HL-60/S4 treated with phorbol 12-myristate 13-acetate at 8.2 ng/mL for 4 days and 3 days (cell line): ENCODE measurements at regions not wholly inside any gene's neighbourhood (a gene's known extent, or its start where the extent isn't known, plus 50 kb on each side); places are given as distances from the start of the nearest gene placed in this dataset.
"Not testable (repeated sequence)": the region's sequence is repeated elsewhere in the genome, so short reads cannot be mapped to it uniquely, and the experiment has no call there.

Experiments
- in situ Hi-C: fragments of 300-500 bp; cut with MboI; formaldehyde crosslinking; loops from 2 replicates; pipeline ENCODE4 v1.15.0; 2022; ENCODE audit warnings: low sequenced_read_pairs

DNA sequence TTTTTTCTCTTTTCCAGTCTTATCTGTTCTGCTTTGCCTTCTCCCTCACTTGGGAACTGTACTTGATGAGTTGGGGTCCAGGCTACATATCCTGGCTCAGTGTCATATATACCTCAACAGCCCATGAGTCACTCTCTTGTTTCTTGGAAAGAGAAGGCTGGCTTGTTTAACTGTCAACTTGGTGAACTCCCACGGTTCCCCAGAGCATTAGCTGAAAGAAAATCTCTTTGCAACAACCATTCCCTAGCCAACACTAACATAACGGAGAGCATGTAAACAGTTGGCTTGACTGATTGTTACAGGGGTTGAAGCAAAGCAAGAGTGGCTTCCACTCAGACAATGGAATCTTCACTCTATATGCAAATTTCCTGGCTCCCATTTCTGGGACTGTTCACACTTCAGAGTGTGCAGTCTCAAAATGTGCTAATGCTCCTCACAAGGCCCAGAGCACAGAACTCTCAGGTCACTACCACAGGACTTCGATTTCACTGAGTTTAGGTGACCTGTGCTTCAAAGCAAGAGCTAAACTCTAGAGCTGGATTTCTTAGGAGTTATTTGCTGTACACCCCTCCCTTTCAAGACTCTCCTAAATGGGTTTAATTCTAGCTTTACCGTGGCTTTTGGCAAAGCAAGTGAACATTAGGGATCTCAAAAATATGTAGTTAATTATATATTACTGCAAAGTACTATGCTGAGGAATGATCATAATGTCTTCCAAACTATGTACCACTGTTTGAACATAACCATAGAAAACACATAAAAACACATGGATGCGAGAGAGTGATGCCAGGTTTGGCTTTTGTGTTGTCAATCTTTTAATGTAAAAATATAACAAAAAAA is 609.8 kb downstream of the RFPL4B start:
- in situ Hi-C loops, result no loop called here

DNA sequence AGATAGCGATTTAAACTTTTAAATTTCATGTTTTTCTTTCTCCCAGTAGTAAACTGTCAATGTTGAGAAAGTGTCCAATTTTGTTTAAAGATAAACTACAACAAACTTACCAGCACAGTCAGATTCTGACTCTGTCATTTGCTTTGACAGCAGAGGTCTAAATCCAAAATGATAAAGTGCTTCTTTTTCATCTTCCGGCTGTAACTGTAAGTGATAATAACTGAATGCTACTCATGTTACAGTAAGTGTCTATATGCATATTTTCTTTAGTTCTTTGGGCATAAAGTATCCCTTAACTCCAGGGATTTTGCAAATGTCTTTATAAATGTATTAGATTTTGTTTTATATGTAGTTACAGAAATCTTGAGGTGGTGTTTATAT is 610.4 kb downstream of the RFPL4B start:
- in situ Hi-C loops, result no loop called here

DNA sequence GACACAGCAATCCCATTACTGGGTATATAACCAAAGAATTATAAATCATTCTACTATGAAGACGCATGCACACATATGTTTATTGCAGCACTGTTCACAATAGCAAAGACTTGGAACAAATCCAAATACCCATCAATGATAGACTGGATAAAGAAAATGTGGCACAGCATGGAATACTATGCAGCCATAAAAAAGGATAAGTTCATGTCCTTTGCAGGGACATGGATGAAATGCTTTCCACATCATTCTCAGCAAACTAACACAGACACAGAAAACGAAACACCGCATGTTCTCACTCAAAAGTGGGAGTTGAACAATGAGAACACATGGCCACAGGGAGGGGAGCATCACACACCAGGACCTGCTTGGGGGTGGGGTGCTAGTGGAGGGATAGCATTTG is 613.0 kb downstream of the RFPL4B start:
- in situ Hi-C loops, result not testable (repeated sequence)

DNA sequence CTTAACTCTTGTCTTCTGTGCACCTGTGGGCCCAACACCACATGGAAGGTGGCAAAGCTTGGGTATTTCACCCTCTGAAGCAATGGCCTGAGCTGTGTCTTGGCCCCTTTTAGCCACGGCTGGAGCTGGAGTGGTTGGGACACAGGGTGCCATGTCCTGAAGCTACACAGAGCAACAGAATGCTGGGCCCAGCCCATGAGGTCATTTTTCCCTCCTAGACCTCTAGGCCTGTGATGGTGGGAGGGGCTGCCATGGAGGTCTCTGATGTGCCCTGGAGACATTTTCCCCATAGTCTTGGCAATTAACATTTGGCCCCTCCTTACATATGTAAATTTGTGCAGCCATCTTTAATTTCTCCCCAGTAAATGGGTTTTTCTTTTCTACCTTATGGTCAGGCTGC is 620.8 kb downstream of the RFPL4B start:
- in situ Hi-C loops, result no loop called here

DNA sequence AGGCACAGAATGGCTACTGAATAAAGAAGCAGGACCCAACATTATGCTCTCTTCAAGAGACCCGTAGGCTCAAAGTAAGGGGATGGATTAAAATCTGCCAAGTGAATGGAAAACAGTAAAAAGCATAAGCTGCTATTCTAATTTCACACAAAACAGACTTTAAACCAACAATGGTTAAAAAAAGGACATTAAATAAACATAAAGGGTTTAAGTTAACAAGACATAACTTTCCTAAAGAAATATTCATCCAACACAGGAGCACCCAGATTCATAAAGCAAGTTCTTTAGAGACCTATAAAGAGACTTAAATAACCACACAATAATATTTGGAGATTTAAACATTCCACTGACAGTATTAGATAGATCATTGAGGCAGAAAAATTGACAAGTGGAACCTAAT is 624.5 kb downstream of the RFPL4B start:
- in situ Hi-C loops, result no loop called here

GRCh38 chr6:112974931-112975330 is 627.8 kb downstream of the RFPL4B start:
- in situ Hi-C loops, result not testable (repeated sequence)

DNA sequence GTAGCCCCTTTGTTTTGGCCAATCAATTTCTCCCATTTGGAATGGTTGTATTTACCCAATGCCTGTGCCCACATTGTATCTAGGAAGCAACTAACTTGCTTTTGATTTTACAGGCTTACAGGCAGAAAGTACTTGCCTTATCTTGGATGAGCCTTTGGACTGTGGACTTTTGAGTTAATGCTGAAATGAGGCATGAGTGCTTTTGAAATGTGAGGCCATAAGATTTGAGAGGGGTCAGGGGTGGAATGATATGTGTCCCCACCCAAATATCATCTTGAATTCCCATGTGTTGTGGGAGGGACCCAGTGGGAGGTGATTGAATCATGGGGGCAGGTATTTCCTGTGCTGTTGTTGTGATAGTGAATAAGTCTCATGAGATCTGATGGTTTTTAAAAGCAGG is 629.4 kb downstream of the RFPL4B start:
- in situ Hi-C loops, result not testable (repeated sequence)

- in situ Hi-C loops, result no loop called here
Observed at GRCh38 chr6:112979830-112980229, 632.7 kb downstream of the RFPL4B start.

- in situ Hi-C loops, result no loop called here
Observed at GRCh38 chr6:112980676-112981075, 633.5 kb downstream of the RFPL4B start.

DNA sequence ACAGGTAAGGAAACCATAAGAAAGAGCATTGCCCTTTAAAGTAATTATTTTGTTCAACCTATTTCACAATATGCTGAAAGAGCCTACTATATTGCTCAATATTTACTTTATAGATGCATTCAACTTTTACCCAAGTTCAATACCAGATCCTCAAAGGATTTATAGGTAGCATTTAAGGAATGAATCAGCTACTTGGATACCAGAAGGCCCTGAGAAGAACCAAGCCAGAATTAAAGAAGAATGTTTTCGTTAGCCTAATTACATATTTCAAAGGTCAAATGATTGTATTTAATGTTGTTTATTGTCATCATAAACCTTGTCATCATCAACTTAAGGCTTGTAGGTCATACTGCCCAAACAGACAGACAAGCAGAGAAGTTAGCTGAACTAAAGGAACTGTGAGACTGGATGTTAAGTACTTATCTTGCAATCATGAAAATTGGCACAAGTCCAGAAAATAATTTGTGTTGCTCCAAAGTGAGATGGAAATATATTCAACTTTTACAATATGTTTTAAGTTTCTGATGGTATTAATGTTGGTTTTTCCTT is 636.7 kb downstream of the RFPL4B start:
- in situ Hi-C loops, result no loop called here

- in situ Hi-C loops, result no loop called here
Observed at GRCh38 chr6:112984899-112985298, 637.8 kb downstream of the RFPL4B start.

GRCh38 chr6:112986321-112986720 is 639.2 kb downstream of the RFPL4B start:
- in situ Hi-C loops, result no loop called here

- in situ Hi-C loops, result no loop called here
Observed at GRCh38 chr6:112988748-112989147, 641.6 kb downstream of the RFPL4B start.

DNA sequence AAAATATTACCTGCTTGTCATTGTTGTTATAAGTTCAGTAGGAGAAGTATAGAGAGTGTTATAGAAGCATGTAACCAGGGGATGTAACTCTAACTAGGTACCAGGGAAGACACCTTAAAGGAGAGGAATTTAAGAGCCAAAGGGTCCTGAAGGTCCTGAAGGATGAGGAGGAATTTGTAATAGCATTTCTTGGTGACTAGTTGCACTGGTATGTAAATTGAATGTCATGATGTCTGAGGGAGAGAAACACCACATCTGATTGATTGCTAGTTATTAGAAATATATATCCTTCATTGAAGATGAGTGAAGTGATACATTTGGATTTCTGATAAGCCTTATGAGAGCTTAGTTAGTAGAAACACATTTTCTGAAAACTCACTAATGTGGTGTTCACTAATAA is 643.8 kb downstream of the RFPL4B start:
- in situ Hi-C loops, result no loop called here

- in situ Hi-C loops, result no loop called here
Observed at GRCh38 chr6:112991912-112992311, 644.8 kb downstream of the RFPL4B start.

- in situ Hi-C loops, result no loop called here
Observed at GRCh38 chr6:112997421-112998085, 650.4 kb downstream of the RFPL4B start.

GRCh38 chr6:113004054-113004453 is 656.9 kb downstream of the RFPL4B start:
- in situ Hi-C loops, result no loop called here

- in situ Hi-C loops, result no loop called here
Observed at GRCh38 chr6:113004470-113005270, 657.5 kb downstream of the RFPL4B start.

GRCh38 chr6:113006494-113006893 is 659.4 kb downstream of the RFPL4B start:
- in situ Hi-C loops, result no loop called here

DNA sequence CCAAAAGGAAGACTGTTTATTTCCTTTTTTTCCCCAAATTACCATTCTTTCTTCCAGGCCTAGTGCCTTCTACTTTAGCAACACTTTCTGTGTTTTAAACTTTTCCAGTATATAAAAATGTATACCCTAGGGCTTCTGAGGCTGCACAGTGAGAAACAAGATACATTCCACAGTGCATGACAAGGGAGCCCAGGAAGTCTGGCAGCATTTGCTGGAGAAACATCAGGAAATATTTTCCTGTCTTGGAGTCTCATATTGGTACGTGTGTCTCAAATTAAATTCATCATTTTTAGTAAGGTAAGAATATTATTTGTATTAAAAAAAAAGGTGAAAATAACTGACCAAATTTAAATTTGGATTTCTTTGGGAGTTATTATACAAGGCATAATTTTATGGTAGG is 662.6 kb downstream of the RFPL4B start:
- in situ Hi-C loops, result no loop called here
